Right lobe of liver (tissue), 4 donors: ENCODE measurements at regions not wholly inside any gene's neighbourhood (a gene's known extent, or its start where the extent isn't known, plus 50 kb on each side); places are given as distances from the start of the nearest gene placed in this dataset.

Experiments used
- POLR2A ChIP-seq: fragments of 450-650 bp; IDR thresholded peaks from one replicate; pipeline ENCODE4 v1.6.1; 2017; ENCODE audit warnings: antibody characterized with exemption, mild to moderate bottlenecking
- TF ChIP-seq, protein P1 (sequence below), 4 donors: fragments of 200-600 bp in 3 of 4; fragments of 450-650 bp in 1 of 4; IDR thresholded peaks; one replicate each; pipeline versions ENCODE4 v1.5.1 to v1.8.0; 2016 to 2022; ENCODE audit warnings: antibody characterized with exemption in 4 of 4, mild to moderate bottlenecking in 2 of 4
- donor health status: DM: no; HTN: no; CAD: no.
- donor health status: DM: no; HTN: no; CAD: no.
- donor health status: DM: no; HTN: yes; CAD: no.

DNA sequence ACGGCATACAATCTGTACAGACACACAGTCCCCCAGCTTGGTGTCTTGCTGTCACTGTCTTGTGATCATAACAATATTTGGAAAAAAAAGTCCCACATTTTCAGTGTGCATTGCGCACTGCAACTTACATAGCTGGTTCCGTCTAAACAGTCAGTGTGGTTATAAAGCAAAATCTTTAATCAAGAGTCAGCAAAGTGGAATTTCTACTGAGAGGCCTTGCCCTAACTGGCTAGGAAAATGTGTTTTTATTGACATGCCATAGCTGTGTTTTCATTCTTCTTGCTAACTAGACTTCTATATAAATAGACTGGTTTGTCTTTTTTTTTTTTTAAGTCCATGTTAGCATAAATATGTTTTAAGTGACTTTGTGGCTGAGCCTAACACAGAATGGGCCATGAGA lies 174.8 kb downstream of the POLR2M start:
- no peak for TF ChIP-seq POLR2A
- TF ChIP-seq, protein P1, sequence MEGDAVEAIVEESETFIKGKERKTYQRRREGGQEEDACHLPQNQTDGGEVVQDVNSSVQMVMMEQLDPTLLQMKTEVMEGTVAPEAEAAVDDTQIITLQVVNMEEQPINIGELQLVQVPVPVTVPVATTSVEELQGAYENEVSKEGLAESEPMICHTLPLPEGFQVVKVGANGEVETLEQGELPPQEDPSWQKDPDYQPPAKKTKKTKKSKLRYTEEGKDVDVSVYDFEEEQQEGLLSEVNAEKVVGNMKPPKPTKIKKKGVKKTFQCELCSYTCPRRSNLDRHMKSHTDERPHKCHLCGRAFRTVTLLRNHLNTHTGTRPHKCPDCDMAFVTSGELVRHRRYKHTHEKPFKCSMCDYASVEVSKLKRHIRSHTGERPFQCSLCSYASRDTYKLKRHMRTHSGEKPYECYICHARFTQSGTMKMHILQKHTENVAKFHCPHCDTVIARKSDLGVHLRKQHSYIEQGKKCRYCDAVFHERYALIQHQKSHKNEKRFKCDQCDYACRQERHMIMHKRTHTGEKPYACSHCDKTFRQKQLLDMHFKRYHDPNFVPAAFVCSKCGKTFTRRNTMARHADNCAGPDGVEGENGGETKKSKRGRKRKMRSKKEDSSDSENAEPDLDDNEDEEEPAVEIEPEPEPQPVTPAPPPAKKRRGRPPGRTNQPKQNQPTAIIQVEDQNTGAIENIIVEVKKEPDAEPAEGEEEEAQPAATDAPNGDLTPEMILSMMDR (IDR thresholded peaks at IDR 0.05), result no peak
